ENCODE measurements at regions not wholly inside any gene's neighbourhood (a gene's known extent, or its start where the extent isn't known, plus 50 kb on each side); places are given as distances from the start of the nearest gene placed in this dataset.

GRCh38 chr7:25727876-25728275, 424.1 kb upstream of the NFE2L3 start:
- POLR2A ChIA-PET: no interaction called here
- ATAC-seq: no peak
- CTCF ChIA-PET: interaction anchor here (1.2 kb wide), 1 partner anchor 22 kb away, joined by 3 read pairs; no protein-coding TSS in a partner anchor
- no peak overlapping the region for H3K4me2 ChIP-seq
- H3K9me3 ChIP-seq: no peaks in the 10 kb centered on the region
- TF ChIP-seq TFCP2L1 (CRISPR knock-in tag; IDR thresholded peaks at IDR 0.05) (no peak), HOXA7 (CRISPR knock-in tag; IDR thresholded peaks at IDR 0.05) (no peak), FOXS1 (CRISPR knock-in tag; IDR thresholded peaks at IDR 0.05) (no peak), ZFP36 (IDR thresholded peaks at IDR 0.05; ENCODE audit: borderline replicate concordance, partially characterized antibody) (no peak), ZNF302 (CRISPR knock-in tag; IDR thresholded peaks at IDR 0.05) (no peak), RNF2 (IDR thresholded peaks at IDR 0.05; ENCODE audit: borderline replicate concordance, low read depth) (no peak)
- TF ChIP-seq, protein P1, sequence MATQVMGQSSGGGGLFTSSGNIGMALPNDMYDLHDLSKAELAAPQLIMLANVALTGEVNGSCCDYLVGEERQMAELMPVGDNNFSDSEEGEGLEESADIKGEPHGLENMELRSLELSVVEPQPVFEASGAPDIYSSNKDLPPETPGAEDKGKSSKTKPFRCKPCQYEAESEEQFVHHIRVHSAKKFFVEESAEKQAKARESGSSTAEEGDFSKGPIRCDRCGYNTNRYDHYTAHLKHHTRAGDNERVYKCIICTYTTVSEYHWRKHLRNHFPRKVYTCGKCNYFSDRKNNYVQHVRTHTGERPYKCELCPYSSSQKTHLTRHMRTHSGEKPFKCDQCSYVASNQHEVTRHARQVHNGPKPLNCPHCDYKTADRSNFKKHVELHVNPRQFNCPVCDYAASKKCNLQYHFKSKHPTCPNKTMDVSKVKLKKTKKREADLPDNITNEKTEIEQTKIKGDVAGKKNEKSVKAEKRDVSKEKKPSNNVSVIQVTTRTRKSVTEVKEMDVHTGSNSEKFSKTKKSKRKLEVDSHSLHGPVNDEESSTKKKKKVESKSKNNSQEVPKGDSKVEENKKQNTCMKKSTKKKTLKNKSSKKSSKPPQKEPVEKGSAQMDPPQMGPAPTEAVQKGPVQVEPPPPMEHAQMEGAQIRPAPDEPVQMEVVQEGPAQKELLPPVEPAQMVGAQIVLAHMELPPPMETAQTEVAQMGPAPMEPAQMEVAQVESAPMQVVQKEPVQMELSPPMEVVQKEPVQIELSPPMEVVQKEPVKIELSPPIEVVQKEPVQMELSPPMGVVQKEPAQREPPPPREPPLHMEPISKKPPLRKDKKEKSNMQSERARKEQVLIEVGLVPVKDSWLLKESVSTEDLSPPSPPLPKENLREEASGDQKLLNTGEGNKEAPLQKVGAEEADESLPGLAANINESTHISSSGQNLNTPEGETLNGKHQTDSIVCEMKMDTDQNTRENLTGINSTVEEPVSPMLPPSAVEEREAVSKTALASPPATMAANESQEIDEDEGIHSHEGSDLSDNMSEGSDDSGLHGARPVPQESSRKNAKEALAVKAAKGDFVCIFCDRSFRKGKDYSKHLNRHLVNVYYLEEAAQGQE (IDR thresholded peaks at IDR 0.05): no peak
- H3K4me3 ChIP-seq: no peak overlapping the region
- DNase-seq (ENCODE audit: low read depth in 1 of 2, low spot score in 1 of 2): no peak
- H3K27ac ChIP-seq: no peak overlapping the region
- WGBS (ENCODE audit: missing lambda C conversion rate): 41% methylated on average over 2 of the region's 2 CpGs
- no peak for FAIRE-seq
- no peaks in the 10 kb centered on the region for H3K4me1 ChIP-seq

DNA sequence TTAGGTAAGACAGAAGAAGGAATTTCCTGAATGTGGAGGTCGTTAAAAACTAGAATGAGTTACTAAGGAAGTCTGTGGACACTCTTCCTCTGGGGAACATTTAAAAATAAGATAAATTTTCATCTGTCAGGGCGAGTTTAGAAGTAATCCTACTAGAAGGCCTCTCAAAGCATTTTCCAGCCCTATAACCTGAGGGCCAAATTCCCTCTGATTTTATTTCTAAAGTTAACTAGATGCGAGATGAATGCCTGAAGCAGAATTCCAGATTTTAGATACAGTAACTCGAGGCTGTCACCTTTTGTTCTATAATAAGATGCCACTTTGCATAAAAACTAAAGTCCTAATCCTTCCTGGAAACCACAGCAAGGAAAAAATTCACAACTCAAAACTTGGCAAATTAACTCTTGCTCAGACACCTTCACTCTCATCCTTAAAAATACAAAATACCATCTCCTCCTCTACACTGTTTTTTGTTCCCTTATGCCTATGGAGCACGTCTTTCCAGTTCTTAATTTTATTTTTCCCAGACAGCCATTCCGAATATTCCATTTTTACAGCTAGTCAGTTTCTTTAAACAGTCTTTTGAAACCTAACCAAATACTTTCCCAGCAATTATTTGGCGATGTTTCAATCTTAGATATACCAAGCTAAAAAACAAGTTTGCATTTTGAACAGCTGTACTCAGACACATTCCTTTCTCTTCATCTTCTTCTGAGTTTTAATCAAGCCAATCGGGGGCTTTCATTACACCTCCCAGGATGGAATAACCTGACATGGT, 420.7 kb upstream of the NFE2L3 start:
- DNase-seq (ENCODE audit: low read depth in 1 of 2, low spot score in 1 of 2) (no peak), FAIRE-seq (no peak), ATAC-seq (no peak)
- no peaks in the 10 kb centered on the region for H3K4me1 ChIP-seq
- ChIA-PET POLR2A (no interaction called here), CTCF (interaction anchor here (0.6 to 1.1 kb wide), 2 partner anchors 120 to 503 kb away, joined by 3 read pairs; partner anchors contain the start of gene NPVF)
- H3K27ac ChIP-seq: no peak overlapping the region
- H3K4me2 ChIP-seq: no peak overlapping the region
- TF ChIP-seq ZNF302 (CRISPR knock-in tag; IDR thresholded peaks at IDR 0.05): no peak
- no peak for TF ChIP-seq NR3C1 (IDR thresholded peaks at IDR 0.05)
- no peak for TF ChIP-seq HOXA7 (CRISPR knock-in tag; IDR thresholded peaks at IDR 0.05)
- TF ChIP-seq TFCP2L1 (CRISPR knock-in tag; IDR thresholded peaks at IDR 0.05): no peak
- TF ChIP-seq CHD4 (IDR thresholded peaks at IDR 0.05; ENCODE audit: borderline replicate concordance): no peak
- TF ChIP-seq, protein P2, sequence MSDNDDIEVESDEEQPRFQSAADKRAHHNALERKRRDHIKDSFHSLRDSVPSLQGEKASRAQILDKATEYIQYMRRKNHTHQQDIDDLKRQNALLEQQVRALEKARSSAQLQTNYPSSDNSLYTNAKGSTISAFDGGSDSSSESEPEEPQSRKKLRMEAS (IDR thresholded peaks at IDR 0.05): no peak
- TF ChIP-seq CBX8 (IDR thresholded peaks at IDR 0.05): no peak
- no peak for TF ChIP-seq CHD2 (IDR thresholded peaks at IDR 0.05; ENCODE audit: low read length, partially characterized antibody)
- TF ChIP-seq JUNB (IDR thresholded peaks at IDR 0.05): no peak
- no peak for TF ChIP-seq KDM1A (IDR thresholded peaks at IDR 0.05; ENCODE audit: low read depth)
- TF ChIP-seq, protein P3, sequence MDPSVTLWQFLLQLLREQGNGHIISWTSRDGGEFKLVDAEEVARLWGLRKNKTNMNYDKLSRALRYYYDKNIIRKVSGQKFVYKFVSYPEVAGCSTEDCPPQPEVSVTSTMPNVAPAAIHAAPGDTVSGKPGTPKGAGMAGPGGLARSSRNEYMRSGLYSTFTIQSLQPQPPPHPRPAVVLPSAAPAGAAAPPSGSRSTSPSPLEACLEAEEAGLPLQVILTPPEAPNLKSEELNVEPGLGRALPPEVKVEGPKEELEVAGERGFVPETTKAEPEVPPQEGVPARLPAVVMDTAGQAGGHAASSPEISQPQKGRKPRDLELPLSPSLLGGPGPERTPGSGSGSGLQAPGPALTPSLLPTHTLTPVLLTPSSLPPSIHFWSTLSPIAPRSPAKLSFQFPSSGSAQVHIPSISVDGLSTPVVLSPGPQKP (IDR thresholded peaks at IDR 0.05; ENCODE audit: low read depth, low read length): no peak
- no peak for TF ChIP-seq NFE2L2 (conservative IDR thresholded peaks at IDR 0.05; ENCODE audit: low read length)
- H3K4me3 ChIP-seq: no peak overlapping the region
- WGBS (ENCODE audit: missing lambda C conversion rate): 18% methylated on average over 8 of the region's 8 CpGs
- no peaks in the 10 kb centered on the region for H3K9me3 ChIP-seq

DNA sequence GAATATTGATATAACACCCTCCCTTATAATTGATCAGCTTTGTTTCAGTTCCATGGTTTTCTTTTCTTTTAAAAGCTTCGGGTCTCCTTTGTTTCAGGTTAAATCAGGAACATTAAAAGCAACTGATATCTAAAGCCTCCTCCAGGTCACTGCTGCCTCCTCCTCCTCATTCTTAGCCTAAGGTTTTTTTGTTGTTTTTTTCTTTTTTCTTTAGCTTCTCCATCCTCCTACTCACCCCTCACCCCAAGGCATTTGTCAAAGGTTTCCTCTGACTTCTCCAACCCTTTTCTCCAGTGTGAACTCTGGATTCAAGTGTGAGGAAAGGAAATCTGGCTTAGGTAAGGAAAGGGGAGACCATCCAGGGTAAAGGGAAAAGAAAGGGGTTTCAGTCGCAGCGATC, 420.2 kb upstream of the NFE2L3 start:
- DNase-seq (ENCODE audit: low read depth in 1 of 2, low spot score in 1 of 2): no peak
- Histone ChIP-seq H3K4me2 (no peak overlapping the region), H3K27ac (no peak overlapping the region), H3K4me1 (no peaks in the 10 kb centered on the region), H3K9me3 (no peaks in the 10 kb centered on the region), H3K4me3 (no peak overlapping the region)
- no peak for FAIRE-seq
- ATAC-seq: no peak
- ChIA-PET CTCF (interaction anchor here (1.1 to 1.4 kb wide), 2 partner anchors 35 to 120 kb away, joined by 3 read pairs; no protein-coding TSS in a partner anchor), POLR2A (no interaction called here)
- WGBS (ENCODE audit: missing lambda C conversion rate): 43% methylated on average over 3 of the region's 3 CpGs
- no peak for TF ChIP-seq SREBF2 (IDR thresholded peaks at IDR 0.05)
- TF ChIP-seq HOXB13 (CRISPR knock-in tag; IDR thresholded peaks at IDR 0.05; ENCODE audit: low read depth): no peak
- no peak for TF ChIP-seq HMGXB4 (CRISPR knock-in tag; IDR thresholded peaks at IDR 0.05; ENCODE audit: borderline replicate concordance)
- TF ChIP-seq HDAC2 (IDR thresholded peaks at IDR 0.05): no peak
- TF ChIP-seq JUN (IDR thresholded peaks at IDR 0.05): no peak
- no peak for TF ChIP-seq PBX3 (IDR thresholded peaks at IDR 0.05)
- TF ChIP-seq JUNB (IDR thresholded peaks at IDR 0.05): no peak
- no peak for TF ChIP-seq ATOH8 (CRISPR knock-in tag; IDR thresholded peaks at IDR 0.05; ENCODE audit: low read depth)
- TF ChIP-seq HEYL (CRISPR knock-in tag; IDR thresholded peaks at IDR 0.05): no peak
- no peak for TF ChIP-seq POLR2AphosphoS2 (conservative IDR thresholded peaks at IDR 0.05; ENCODE audit: low read length)
- TF ChIP-seq KDM5A (IDR thresholded peaks at IDR 0.05): no peak

Data from A549 (cell line).